Neural cell (in vitro differentiated cells): ENCODE measurements at regions not wholly inside any gene's neighbourhood (a gene's known extent, or its start where the extent isn't known, plus 50 kb on each side); places are given as distances from the start of the nearest gene placed in this dataset.

ENCODE experiments used
- CTCF ChIP-seq: fragments of 450-650 bp; IDR thresholded peaks from 2 replicates; pipeline ENCODE4 v1.5.1; 2014; ENCODE audit warnings: antibody characterized with exemption, mild to moderate bottlenecking, moderate library complexity; ENCODE audit not compliant: poor library complexity, severe bottlenecking
- MXI1 ChIP-seq: fragments of 450-650 bp; conservative IDR thresholded peaks from 2 replicates; pipeline ENCODE4 v1.6.1; 2014; ENCODE audit warnings: antibody characterized with exemption, mild to moderate bottlenecking; ENCODE audit not compliant: poor library complexity, severe bottlenecking
- SMC3 ChIP-seq: fragments of 450-650 bp; conservative IDR thresholded peaks from 2 replicates; pipeline ENCODE4 v1.6.1; 2014; ENCODE audit warnings: antibody characterized with exemption, mild to moderate bottlenecking, moderate library complexity; ENCODE audit not compliant: poor library complexity

DNA sequence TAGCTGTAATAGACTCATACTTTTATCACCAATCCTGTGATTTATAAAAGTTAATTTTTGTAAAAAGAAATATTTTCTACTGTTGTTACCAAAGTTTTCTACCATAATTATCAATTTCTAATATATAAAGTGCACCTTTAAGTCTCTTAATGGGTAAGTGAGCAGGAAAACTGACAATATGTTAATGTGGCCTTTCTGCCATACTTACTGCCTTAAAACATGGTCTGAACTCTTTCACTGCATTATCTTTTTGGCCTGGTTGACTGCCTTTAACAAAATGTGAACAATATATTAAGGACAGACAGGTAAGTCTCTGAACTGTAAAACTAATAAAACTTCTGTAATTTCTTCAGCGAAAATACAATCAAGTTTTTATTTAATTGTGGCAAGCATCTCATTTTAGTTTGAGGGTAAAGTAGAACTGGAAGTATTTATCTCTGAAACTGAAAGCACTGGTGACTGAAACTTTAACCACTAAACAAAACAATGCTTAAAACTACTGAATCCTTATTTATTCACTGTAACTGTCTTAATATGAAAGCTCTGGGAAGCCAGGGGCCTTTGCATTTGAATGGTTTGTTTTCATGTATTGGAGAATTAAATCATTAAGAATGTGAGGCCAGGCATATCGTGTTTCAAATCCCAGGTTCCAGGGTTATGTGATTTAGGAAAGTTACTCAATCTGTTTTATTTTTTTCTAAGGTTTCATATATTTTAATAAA lies 948.8 kb upstream of the POT1 start:
- no peak for TF ChIP-seq CTCF
- TF ChIP-seq MXI1: no peak
- no peak for TF ChIP-seq SMC3
